Esophagus muscularis mucosa (tissue), 3 donors: ENCODE measurements at regions not wholly inside any gene's neighbourhood (a gene's known extent, or its start where the extent isn't known, plus 50 kb on each side); places are given as distances from the start of the nearest gene placed in this dataset.

ENCODE experiments used
- CTCF ChIP-seq, 3 experiments: fragments of 200-600 bp in 2 of 3; fragments of 450-650 bp in 1 of 3; sonication (generic) in 2 of 3; IDR thresholded peaks; one replicate each; pipeline ENCODE4 v1.5.1; 2017 to 2019; ENCODE audit warnings: antibody characterized with exemption in 3 of 3, mild to moderate bottlenecking in 2 of 3, moderate library complexity in 1 of 3
- POLR2AphosphoS5 ChIP-seq, 2 donors: sonication (generic); formaldehyde crosslinking; IDR thresholded peaks; one replicate each; pipeline ENCODE4 v1.6.1; 2017; ENCODE audit warnings: antibody characterized with exemption in 2 of 2

- TF ChIP-seq CTCF (IDR thresholded peaks at IDR 0.05) (no peak), POLR2AphosphoS5 (IDR thresholded peaks at IDR 0.05) (no peak)
Measured at GRCh38 chr6:85942844-85943243, 300.2 kb upstream of the SYNCRIP start.
